ENCODE measurements at regions not wholly inside any gene's neighbourhood (a gene's known extent, or its start where the extent isn't known, plus 50 kb on each side); places are given as distances from the start of the nearest gene placed in this dataset.

GRCh38 chr14:38808734-38809455 is 294.1 kb downstream of the SEC23A start:
- Histone ChIP-seq H4K20me1 (ENCODE audit: insufficient read depth, low read length) (no peaks in the 10 kb centered on the region), H3K56ac (ENCODE audit: extremely low read depth, insufficient read depth, low read length) (no peak overlapping the region), H4K5ac (ENCODE audit: low read depth, low read length) (no peak overlapping the region), H2BK15ac (ENCODE audit: low read depth, low read length) (no peak overlapping the region), H3K14ac (replicated peaks; ENCODE audit: low read depth, low read length) (no peak overlapping the region), H3K4me1 (ENCODE audit: control insufficient read depth, insufficient read depth, low read length) (no peaks in the 10 kb centered on the region), H3K4me3 (ENCODE audit: insufficient read depth, low read depth, low read length) (no peak overlapping the region), H3K9me3 (ENCODE audit: control insufficient read depth, insufficient read depth, low read length) (no peaks in the 10 kb centered on the region; the same call in 1 of the 2 replicates), H3K79me1 (ENCODE audit: low read depth in 1 of 2, low read length in 2 of 2) (no peaks in the 10 kb centered on the region), H3K27ac (ENCODE audit: insufficient read depth, low read length) (no peak overlapping the region), H2AFZ (replicated peaks; ENCODE audit: low read length, poor library complexity) (no peak overlapping the region), H3K9ac (ENCODE audit: low read depth, low read length) (no peak overlapping the region), H3K36me3 (ENCODE audit: control insufficient read depth, insufficient read depth, low read length) (no peaks in the 10 kb centered on the region), H2BK120ac (ENCODE audit: low read depth, low read length) (no peak overlapping the region), H2BK20ac (ENCODE audit: low read depth, low read length) (no peak overlapping the region), H2AK9ac (replicated peaks; ENCODE audit: low read depth, low read length, poor library complexity) (no peak overlapping the region), H3K9me1 (ENCODE audit: insufficient read depth, low read length) (no peaks in the 10 kb centered on the region), H3K4me2 (ENCODE audit: low read depth, low read length) (no peak overlapping the region), H3K27me3 (ENCODE audit: control insufficient read depth, insufficient read depth, low read length) (no peaks in the 10 kb centered on the region), H3K23ac (ENCODE audit: low read depth, low read length) (no peak overlapping the region), H2BK5ac (ENCODE audit: low read depth, low read length, poor library complexity, severe bottlenecking) (no peak overlapping the region), H3K4ac (ENCODE audit: low read depth, low read length) (no peak overlapping the region), H4K8ac (ENCODE audit: low read depth in 2 of 2, low read length in 2 of 2) (no peak overlapping the region), H4K91ac (ENCODE audit: insufficient read depth, low read depth, low read length) (no peak overlapping the region), H2AK5ac (ENCODE audit: low read depth, low read length) (no peak overlapping the region), H3K18ac (ENCODE audit: low read depth, low read length) (no peak overlapping the region)
- WGBS, 2 experiments (ENCODE audit: extremely low coverage in 2 of 2, insufficient read length in 1 of 2) = no CpG with 5 or more reads among the region's 7 CpGs
- BruUV-seq (replicated peaks) = no TSS peak
- ATAC-seq (ENCODE audit: low read depth) = no peak
- ChIA-PET POLR2A (ENCODE audit: unreplicated experiment) (no interaction called here), CTCF (no interaction called here)
- intact Hi-C loops (cut with micrococcal nuclease) = no loop called here
- dilution Hi-C loops (cut with HindIII; ENCODE audit: low sequenced_read_pairs, unreplicated experiment) = no loop called here
- no peak for TF ChIP-seq CTCF (conservative IDR thresholded peaks at IDR 0.05; ENCODE audit: low read depth, low read length)
- no peak for TF ChIP-seq BHLHE40 (IDR thresholded peaks at IDR 0.05; ENCODE audit: low read depth, low read length)
- no peak for TF ChIP-seq POLR2A (IDR thresholded peaks at IDR 0.05; ENCODE audit: low read depth, low read length)
- TF ChIP-seq RFX5 (IDR thresholded peaks at IDR 0.05; ENCODE audit: low read depth, low read length) = no peak
- TF ChIP-seq RCOR1 (IDR thresholded peaks at IDR 0.05; ENCODE audit: insufficient replicate concordance, low read length) = no peak
- no peak for TF ChIP-seq CEBPB (IDR thresholded peaks at IDR 0.05; ENCODE audit: low read depth, low read length)
- no peak for TF ChIP-seq USF2 (IDR thresholded peaks at IDR 0.05; ENCODE audit: low read depth, low read length)
- TF ChIP-seq FOS (IDR thresholded peaks at IDR 0.05; ENCODE audit: low read depth, low read length) = no peak
- TF ChIP-seq RAD21 (IDR thresholded peaks at IDR 0.05; ENCODE audit: low read length) = no peak
- no peak for TF ChIP-seq ELK1 (IDR thresholded peaks at IDR 0.05; ENCODE audit: borderline replicate concordance, low read depth, low read length)
- no peak for TF ChIP-seq MAFK (IDR thresholded peaks at IDR 0.05; ENCODE audit: low read depth, low read length)
- no peak for TF ChIP-seq SMC3 (IDR thresholded peaks at IDR 0.05; ENCODE audit: low read depth, low read length)
- TF ChIP-seq NFE2L2 (IDR thresholded peaks at IDR 0.05; ENCODE audit: low read depth, low read length) = no peak
- no peak for TF ChIP-seq MAZ (IDR thresholded peaks at IDR 0.05; ENCODE audit: borderline replicate concordance, low read depth, low read length)
- TF ChIP-seq MXI1 (IDR thresholded peaks at IDR 0.05; ENCODE audit: borderline replicate concordance, low read depth, low read length) = no peak
- TF ChIP-seq CHD1 (IDR thresholded peaks at IDR 0.05; ENCODE audit: low read depth, low read length) = no peak
- no peak for DNase-seq
- in situ Hi-C loops (cut with MboI; ENCODE audit: low sequenced_read_pairs) = no loop called here
